ENCODE measurements at regions not wholly inside any gene's neighbourhood (a gene's known extent, or its start where the extent isn't known, plus 50 kb on each side); places are given as distances from the start of the nearest gene placed in this dataset.
"Not testable (repeated sequence)": the region's sequence is repeated elsewhere in the genome, so short reads cannot be mapped to it uniquely, and the experiment has no call there.

- not testable (repeated sequence) for TF ChIP-seq RCOR1 (IDR thresholded peaks at IDR 0.05; ENCODE audit: insufficient replicate concordance, low read length); CTCF (conservative IDR thresholded peaks at IDR 0.05; ENCODE audit: low read depth, low read length); USF2 (IDR thresholded peaks at IDR 0.05; ENCODE audit: low read depth, low read length)
Measured at GRCh38 chr4:133267506-133267905, 118.4 kb downstream of the PCDH10 start.

Measured in IMR-90 (cell line).